HS-5 (cell line): ENCODE measurements at regions not wholly inside any gene's neighbourhood (a gene's known extent, or its start where the extent isn't known, plus 50 kb on each side); places are given as distances from the start of the nearest gene placed in this dataset.

Experiments used
- DNase-seq: peaks from one replicate; pipeline ENCODE4 v3.0.0-alpha.2; 2012; ENCODE audit warnings: low read depth

- DNase-seq: no peak
These were observed 176.8 kb upstream of the SAMSN1 start for GRCh38 chr21:14722841-14723483.

- DNase-seq: no peak
These were observed 174.1 kb upstream of the SAMSN1 start for GRCh38 chr21:14720237-14720636.

DNA sequence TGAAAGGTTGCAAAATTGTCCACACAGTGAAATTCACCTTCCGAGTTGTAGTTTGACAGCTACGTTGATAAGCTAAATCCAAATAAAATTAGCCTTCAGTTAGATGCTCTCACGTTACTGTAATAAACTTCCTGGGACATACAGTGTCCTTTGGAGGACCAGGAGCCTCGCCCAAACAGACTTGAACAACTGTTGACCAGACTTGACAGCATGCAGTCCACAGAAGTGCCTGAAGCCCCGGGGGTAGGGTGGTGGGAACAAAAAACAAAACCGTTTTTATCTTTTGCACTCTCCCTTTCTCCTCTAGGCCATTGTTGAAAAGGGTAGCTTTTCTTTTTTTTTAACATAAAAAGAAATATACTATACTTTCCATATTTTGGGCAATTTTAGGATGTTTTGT, 172.8 kb upstream of the SAMSN1 start:
- DNase-seq: no peak

GRCh38 chr21:14716761-14717396, 170.8 kb upstream of the SAMSN1 start:
- no peak for DNase-seq

- no peak for DNase-seq
These were observed 167.0 kb upstream of the SAMSN1 start for GRCh38 chr21:14713109-14713508.

GRCh38 chr21:14712121-14712715, 166.1 kb upstream of the SAMSN1 start:
- no peak for DNase-seq

- no peak for DNase-seq
These were observed 165.2 kb upstream of the SAMSN1 start for GRCh38 chr21:14711287-14711686.

DNA sequence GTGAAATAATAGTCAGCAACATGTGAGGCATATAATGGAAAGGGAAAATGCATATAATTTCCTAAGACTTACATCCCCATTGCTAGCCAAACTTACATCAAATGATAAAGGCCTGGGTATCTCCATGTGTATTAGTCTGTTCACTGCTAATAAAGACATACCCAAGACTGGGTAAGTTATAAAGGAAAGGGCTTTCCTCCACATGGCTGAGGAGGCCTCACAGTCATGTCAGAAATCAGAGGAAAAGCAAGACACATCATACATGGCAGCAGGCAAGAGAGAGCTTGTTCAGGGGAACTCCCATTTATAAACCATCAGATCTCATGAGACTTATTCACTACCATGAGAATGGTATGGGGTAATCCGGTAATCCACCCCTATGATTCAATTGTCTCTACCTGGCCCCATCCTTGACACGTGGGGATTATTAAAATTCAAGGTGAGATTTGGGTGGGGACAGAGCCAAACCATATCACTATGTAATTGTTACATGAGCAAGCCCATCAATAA, 161.5 kb upstream of the SAMSN1 start:
- no peak for DNase-seq

DNA sequence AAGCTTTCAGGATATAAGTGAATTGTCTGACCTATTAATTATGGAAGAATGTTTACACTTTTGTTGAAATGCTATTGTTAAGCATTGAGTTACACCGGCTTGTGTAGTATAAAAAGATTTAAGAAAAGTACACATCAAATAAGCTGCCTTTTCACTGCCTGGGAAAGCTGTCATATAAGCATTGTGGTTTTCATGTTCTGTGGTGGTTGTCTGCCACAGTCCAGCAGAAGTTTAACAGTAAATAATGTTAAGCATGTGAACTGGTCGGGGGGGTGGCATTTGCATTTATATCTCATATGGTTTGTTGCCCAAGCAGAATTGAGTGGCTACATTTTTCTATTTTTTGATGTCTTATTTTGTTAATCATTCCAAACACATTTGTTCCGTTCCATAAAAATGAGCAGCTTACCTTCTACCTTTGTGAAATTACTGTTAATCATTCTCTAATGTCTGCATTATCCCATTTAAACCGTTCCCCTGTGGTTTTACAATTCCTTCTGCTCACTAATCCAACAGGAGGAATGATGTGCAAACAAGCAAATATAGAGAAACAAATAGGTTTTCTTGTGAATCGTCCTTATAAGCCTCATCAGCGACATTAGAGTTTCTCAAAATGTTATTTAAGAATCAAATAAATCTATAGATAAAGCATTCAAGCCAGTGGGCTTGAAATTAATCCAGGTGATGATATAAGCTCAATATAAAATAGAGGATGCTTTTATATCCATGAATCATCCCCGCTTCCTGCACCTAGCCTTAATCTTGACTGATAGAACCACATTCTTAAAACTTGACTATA, 160.8 kb upstream of the SAMSN1 start:
- no peak for DNase-seq

DNA sequence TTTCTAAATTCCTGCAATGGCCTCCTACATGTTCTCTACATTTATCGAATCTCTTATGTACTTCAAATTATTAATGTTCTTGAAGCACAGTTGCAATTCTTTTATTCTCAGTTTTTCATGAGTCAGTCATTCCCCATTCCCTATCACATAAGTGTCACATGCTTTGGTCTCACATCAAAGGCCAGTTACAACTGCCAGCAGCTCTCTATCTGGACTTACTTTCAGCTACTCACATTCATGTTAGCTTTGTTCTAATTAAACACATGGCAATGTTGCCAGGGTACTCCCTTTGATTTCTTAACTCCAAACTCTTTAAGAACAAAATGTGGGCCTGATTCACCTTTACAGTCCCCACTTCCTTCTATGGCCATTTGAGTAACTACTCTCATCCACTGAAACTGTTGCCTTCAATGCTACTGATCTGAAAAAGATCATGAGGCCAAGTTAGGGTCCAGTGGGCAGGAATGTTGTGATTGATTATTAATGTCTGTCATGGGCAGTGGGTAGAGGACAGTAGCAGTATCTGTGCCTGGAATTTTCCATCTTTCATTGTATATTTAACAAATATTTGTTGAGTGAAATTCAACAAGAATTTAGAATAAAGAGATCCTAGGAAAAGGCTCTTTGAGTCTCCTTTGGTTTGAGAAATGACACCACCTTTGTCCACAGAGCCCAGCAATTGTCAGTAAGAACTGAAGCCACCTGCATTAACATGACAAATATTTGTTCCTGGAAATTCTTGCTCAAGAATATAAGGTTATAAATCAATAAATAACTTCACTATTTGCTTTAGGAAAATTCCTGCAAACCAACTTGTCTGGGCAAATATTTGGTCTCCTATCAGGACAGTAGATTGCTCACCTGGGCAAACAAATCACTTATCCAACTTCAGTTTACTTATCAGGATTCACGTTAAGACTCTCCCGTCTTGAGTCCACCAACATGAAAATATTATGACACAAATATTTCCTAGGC, 153.6 kb upstream of the SAMSN1 start:
- no peak for DNase-seq

- no peak for DNase-seq
These were observed 151.7 kb upstream of the SAMSN1 start for GRCh38 chr21:14697769-14698168.

- no peak for DNase-seq
These were observed 148.7 kb upstream of the SAMSN1 start for GRCh38 chr21:14694817-14695216.

DNA sequence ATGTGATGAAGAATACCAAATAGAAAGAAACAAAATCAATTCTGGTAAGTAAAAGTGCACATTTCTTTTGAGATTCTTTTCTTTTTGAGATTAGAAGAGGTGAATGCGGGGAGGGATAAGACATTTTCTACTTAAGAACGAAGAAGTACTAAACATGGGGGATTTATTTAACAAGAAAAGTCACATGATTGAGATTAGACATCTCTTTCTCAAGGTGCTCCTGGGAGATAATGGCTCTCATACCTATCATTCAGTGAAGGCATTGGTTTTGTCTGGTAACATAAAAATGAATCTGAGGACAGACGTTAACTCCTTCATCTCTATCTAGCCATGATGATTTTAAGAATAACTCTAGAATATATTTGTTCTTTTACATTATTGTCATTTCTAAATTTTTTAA, 147.9 kb upstream of the SAMSN1 start:
- DNase-seq: no peak

DNA sequence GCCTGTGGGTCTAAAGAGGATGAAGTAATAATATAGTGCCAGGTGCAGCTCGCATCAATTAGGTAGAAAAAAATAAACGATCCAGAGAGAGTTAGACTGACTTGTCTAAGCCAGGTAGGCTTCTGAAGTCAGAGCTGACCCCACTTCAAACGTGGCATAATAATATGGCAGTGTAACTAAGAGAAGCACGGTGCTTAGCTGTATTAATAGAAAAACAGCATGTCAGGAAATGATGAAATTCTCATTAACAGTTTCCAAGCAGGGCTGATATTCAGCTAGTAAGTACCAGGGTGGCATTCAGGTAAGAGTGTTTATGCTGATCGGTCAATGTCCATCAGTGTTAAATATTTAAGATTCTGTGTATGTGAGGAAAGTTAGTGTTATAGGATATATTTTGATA, 145.8 kb upstream of the SAMSN1 start:
- DNase-seq: no peak

- DNase-seq: no peak
These were observed 144.8 kb upstream of the SAMSN1 start for GRCh38 chr21:14690886-14691285.

DNA sequence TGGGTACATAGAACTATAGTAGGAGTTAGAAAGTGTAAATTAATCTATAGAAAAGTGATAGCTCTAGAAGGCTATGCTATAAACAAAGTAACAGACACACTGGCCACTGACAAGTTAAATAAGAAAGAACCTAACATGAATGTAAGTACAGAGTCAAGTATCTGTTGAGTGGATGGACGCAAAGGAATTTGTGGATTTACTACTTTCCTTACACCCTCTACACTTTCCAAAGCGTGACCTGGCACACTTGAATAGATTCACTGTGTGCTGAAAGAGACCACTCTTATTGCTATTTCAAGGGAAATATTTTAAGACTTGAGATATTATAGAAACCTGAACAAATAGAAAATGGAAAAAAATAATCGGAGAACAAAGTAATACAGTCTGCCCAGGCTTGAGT, 142.8 kb upstream of the SAMSN1 start:
- no peak for DNase-seq

- DNase-seq: no peak
These were observed 142.3 kb upstream of the SAMSN1 start for GRCh38 chr21:14688412-14688811.

- no peak for DNase-seq
These were observed 141.1 kb upstream of the SAMSN1 start for GRCh38 chr21:14687268-14687625.

DNA sequence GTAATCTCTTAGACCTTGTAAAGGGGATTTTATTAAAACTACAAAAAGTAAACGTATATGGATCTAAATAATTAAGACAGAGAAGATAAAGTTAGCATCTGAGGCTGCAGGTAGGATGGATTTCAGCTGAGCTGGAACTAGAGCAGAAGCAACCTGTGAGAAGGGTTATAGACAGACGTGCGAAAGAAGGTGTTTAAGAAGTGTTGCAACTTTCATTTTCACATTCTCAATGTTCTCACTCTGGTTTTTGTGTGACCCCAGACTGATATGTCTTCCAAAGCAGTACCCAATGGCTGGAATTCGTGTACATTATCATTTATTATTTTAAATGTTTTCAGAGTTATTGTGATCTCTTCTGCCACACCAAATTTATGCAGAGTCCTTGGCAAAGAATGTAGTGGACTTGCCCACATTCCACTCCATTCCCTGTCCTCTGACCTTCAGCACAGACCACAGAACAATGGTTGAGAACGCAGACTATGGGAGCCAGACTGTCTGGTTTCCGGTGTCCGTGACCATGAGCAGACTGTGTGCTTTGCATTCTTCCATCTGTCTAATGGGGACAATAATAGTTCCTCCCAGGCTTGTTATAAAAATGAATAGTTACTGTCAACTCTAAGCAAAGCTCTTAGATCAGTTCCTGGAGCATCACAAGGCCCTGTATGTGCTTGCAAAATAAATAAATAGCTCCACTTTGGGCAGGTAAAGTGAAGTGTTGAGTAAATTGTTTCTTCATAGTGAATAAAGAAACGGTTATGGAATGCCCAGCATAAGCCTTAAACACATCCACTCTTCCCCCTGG, 140.6 kb upstream of the SAMSN1 start:
- DNase-seq: no peak

DNA sequence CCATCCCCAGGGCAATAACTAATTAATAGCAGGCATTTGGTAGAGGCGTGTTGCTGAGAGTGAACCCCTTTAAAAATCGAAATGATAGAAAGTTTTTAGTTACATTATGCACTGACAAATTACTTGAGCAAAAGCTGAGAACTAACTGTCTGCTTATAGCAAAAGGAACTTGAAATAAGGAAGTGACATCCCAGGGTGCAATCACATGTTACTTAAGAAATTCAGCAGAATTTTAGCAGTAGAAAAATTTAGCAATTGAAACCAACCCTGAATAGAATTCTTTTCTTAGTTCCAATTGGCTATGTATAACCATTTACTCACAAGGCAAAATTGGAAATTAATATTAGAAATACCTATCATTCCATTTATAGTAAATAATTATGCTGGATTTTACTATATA, 139.5 kb upstream of the SAMSN1 start:
- no peak for DNase-seq

DNA sequence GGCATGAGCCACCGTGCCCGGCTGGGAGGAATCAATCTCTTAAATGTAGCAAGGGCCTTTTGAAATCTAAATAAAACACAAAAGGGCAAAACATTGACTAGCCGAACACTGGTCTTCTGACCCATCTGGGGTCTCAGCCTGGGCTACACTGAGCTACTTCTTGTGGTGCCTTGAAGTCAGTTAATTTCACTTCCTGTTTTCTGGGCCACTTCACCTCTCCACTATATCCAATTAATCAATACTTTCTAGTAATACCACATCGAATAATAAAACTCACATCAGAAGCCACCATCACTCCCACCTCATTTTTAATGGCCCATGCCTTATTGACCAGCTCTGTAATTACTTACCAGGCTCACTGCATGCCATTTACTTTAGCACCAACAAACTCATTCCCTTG, 138.0 kb upstream of the SAMSN1 start:
- DNase-seq: no peak
